Ovary (tissue), 3 donors: ENCODE measurements at regions not wholly inside any gene's neighbourhood (a gene's known extent, or its start where the extent isn't known, plus 50 kb on each side); places are given as distances from the start of the nearest gene placed in this dataset.

Source experiments
- EP300 ChIP-seq: sonication (generic); formaldehyde crosslinking; IDR thresholded peaks from one replicate; pipeline ENCODE4 v1.6.1; 2017; ENCODE audit warnings: antibody characterized with exemption
- POLR2A ChIP-seq: fragments of 450-650 bp; IDR thresholded peaks from one replicate; pipeline ENCODE4 v1.6.1; 2017; ENCODE audit warnings: antibody characterized with exemption, mild to moderate bottlenecking, moderate library complexity
- TF ChIP-seq, protein P1 (sequence below), 3 donors: fragments of 450-650 bp in 2 of 3; fragments of 200-600 bp in 1 of 3; IDR thresholded peaks; one replicate each; pipeline versions ENCODE4 v1.5.1 to v1.8.0; 2016 to 2022; ENCODE audit warnings: antibody characterized with exemption in 3 of 3, mild to moderate bottlenecking in 1 of 3
- donor health status: DM: no; HTN: no; CAD: no.

DNA sequence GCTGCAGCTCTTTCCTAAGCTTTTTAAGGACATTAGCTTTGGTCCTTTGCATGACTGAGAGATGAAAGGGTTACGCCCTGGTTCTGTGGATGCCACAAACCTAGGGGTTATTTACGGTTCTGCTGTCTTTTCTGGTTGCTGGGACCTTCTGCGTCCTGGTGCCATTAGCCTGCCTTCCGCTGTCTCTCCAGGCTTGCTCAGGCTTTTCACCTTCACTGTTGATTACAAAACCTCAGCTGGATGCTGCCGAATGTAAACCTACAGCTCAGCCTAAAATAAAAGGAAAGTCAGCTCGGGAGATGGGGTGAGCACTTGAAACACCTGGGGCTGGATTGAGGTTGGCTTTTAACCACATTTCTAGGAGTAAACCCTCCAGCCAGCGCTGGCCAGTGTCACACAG, 130.9 kb upstream of the ARHGAP28 start:
- TF ChIP-seq, protein P1, sequence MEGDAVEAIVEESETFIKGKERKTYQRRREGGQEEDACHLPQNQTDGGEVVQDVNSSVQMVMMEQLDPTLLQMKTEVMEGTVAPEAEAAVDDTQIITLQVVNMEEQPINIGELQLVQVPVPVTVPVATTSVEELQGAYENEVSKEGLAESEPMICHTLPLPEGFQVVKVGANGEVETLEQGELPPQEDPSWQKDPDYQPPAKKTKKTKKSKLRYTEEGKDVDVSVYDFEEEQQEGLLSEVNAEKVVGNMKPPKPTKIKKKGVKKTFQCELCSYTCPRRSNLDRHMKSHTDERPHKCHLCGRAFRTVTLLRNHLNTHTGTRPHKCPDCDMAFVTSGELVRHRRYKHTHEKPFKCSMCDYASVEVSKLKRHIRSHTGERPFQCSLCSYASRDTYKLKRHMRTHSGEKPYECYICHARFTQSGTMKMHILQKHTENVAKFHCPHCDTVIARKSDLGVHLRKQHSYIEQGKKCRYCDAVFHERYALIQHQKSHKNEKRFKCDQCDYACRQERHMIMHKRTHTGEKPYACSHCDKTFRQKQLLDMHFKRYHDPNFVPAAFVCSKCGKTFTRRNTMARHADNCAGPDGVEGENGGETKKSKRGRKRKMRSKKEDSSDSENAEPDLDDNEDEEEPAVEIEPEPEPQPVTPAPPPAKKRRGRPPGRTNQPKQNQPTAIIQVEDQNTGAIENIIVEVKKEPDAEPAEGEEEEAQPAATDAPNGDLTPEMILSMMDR (IDR thresholded peaks at IDR 0.05) = no peak
- TF ChIP-seq POLR2A (no peak), EP300 (no peak)
